Daoy (cell line): ENCODE measurements at regions not wholly inside any gene's neighbourhood (a gene's known extent, or its start where the extent isn't known, plus 50 kb on each side); places are given as distances from the start of the nearest gene placed in this dataset.

Experiments used
- DNase-seq: peaks from one replicate; pipeline ENCODE4 v3.0.0-alpha.2; 2015; ENCODE audit warnings: low read depth

DNA sequence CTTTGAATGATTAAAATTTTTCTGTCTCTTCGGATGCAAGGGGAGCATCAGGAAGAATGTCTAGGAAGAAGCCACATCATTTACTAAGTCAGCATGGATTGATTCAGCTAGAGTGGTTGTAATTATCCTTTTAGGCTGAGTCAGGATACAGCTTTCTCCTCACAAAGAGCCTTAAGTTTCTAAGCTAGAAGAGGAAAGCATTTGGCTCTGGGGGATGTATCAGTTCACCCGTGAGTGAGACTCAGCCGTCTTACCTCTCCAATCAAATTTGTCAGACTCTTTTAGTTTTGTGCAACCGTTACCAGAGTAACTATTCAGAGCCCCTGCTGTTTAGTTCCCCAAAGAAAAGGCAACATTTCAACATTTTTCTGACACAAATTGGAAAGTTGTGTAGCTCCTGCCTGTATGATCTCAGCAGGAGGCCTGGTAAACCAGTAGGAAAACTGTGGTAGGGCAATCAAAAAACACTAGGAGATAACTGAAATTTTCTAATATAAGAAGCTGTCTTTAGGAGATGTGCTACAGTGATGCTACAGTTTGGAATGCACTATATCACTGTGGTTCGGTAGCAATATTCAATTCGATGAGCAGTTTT, 432.4 kb upstream of the LUZP2 start:
- no peak for DNase-seq

DNA sequence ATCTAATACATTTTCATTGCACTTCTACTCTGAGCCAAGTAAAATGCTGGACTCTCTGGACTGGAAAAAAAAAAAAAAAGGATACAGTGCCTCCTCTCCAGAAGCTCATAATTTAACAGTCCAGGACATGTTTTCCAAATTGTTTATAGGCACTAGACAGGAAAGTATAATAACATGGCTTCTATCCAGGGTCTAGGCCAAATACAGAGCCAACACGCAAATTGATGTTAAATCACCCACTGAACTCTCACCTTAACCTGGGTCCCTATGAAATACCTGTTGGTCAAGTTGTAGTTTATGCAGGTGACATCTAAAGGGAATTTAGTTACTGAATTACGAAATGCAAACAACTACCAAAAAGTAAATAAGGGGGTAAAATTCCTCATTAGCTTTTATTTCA, 428.7 kb upstream of the LUZP2 start:
- DNase-seq = no peak

DNA sequence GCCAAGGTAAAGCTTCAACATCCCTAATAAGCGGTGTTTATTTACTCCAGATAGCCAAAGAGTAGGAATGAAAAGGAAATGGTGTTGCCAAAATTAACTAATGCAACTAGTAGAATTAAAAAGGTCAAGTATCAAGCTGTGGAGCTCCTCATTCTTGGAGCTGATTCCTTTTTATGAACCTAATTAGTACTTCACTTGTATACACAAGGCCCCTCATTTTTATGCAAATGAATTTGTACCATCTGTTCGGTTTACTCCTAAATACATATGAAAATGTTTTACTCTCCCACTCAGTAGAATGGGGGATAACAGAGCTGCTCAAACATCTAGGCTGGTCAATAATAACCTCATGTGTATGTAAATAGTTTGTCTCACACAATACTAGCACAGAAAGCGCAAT, 426.4 kb upstream of the LUZP2 start:
- no peak for DNase-seq

DNA sequence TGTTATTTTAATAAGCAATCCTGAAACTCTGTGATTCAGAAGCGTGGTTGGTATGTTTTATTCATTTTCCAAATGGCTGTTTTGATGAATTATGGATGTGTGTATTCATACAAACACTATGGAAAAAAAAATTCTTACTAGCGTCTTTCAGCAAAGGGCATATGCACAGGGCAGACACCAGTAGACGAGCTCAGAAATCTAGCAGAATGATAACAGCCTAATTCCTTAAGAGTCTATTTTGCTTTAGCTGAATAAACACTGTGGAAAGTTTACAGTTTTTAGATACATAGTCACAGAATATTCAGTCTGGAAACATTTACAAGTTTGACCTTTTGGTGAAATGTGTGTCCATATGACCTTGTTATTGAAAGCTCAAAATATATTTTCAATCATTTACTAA, 418.8 kb upstream of the LUZP2 start:
- DNase-seq = no peak

DNA sequence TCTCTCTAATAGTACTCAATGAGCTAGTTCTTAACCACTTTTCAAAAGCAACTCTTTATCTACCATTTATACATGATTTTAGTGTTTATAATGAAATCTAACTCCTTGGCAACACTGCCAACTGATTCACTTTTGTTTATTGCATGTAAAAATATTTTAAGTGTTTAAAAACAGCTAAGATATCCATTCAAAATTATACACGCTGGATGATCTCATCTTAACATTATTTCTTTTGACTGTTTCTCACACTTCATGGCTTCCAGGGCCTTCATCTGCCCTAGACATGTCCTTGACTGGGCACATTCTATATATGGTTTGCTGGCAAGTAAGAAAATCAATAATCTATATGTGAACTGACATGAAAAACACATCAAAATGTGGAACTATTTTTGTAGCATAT, 414.6 kb upstream of the LUZP2 start:
- DNase-seq = no peak

DNA sequence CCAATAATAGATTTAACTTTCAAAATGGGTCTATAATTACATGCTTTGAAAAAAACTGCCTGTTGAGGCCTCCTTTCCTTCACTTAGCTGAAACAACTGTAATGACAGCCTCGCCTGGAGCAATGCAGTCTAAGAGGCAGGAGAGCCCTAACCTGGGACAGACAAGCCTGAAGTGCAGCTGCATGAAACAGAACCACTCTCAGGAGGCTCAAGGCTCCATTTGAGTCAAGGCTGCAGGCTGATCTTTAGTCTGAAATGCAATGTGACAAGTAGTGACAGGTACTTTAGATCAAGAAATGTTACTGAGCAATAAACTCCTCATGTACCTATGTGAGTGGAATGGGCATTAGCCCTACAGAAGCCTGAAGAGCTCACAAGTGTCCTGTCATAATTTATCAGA, 414.0 kb upstream of the LUZP2 start:
- no peak for DNase-seq

DNA sequence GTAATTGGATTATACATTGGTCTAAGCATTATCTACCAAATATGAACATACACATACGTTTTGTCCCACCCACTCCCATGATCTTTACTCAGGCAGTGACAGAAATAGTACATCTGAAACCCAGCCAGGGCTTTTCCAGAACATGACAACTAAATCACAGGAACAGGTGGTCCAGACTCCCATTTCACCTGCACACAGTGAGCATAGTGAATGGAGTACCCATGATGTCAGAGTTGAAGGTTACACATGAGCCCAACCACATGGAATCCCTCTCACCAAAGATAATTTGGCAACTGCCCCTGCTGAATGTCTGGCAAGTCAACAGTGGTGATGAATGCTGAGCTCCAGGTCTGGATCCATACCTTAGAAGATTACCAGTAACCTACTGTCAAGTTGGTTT, 411.9 kb upstream of the LUZP2 start:
- no peak for DNase-seq

DNA sequence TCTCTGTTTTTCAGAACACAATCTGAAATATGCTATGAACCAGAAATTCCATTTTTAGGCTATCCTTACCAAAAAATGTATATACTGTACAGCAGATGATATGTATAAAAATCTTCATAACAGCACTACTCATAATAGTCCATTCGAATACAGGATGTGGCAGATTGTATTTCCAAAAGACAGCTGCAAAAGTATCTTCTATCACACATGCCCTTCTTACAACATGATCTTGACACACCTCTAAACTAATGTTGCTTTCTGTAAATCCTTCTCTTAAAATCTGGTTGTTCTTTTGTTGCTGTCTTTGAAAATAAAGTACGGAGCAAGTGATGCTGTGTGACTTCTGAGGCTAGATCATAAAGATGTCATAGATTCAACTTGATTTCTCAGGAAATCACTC, 409.9 kb upstream of the LUZP2 start:
- no peak for DNase-seq

DNA sequence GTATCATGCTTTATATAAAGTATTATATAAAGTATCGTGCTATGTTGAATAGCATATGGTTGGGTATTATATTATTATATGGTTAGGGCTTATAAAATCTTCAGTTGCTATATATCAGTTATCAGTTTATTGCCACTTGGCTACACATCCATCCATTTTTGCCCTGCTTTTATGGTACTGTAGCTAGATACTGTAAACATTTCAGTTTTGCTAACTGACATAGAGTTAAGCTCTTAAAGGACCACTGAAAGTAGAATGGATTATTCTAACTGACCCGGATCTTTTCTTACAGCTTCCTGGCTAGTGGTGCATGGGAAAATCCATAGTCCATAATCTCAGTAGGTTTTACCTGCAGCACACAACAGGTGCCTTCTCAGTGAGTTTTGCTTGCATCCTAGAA, 405.3 kb upstream of the LUZP2 start:
- no peak for DNase-seq

DNA sequence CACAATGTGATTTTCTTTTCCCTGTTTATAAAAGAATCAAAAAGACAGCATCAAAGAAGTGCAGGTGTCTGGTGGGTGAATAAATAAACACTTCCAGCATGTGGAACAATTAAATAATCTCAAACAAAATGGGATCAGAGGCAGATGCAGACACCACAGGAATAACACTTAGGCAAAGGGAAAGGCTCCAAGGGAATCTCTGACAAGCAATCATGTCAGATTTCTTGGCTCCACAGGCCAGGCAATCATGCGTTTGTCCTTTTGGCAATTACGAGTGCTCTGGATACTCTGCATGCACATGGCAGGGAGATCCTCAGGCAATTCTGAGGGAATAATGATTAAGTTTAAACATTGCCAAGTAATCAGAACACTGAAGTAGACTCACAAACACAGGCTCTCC, 403.5 kb upstream of the LUZP2 start:
- no peak for DNase-seq

DNA sequence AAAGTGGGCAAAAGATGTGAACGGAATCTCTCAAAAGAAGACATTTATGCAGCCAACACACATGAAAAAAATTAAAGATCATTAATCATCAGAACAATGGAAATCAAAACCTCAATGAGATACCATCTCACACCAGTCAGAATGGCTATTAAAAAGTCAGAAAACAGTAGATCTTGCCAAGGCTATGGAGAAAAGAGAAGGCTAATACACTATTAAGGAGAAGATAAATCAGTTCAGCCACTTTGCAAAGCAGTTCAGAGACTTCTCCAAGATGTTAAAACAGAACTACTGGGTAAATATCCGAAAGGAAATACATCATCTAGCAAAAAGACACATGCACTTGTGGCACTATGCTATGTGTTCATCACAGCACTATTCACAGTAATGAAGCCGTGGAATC, 388.2 kb upstream of the LUZP2 start:
- no peak for DNase-seq

DNA sequence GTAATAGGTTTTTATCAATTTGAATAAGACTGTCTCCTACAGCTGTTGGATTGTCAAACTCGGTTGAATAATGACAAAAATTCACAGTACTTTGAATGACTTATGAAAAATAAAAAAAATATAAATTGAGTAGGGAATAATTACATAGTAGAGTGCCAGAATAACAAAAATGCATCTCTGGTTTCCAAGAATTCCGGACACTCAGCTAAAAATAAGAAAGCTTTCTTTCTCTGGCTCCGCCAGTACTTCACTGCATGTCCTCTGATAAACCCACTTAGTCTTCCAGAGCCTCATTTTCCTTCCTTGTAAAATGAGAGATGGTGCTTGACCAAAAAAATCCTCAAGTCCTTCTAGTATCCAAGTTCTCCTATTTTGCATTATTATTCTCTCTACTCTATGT, 374.6 kb upstream of the LUZP2 start:
- no peak for DNase-seq

DNA sequence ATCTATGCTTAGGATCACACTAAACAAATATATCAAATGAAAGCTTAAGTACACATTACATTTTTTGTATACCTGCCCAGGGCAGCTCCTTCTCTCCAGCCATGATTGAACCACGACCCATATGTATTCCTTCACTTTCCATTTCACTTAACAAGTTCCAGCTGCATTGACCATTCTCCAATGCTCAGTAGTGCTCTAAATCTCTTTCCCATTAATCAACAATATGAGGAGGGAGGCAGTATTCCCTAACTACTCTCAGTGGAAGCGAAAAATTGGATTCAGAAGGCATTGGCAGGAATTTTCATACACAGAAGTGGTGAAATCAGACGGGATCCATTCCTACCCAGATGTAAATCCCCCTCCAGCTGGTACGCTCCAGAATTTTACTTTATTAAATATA, 372.0 kb upstream of the LUZP2 start:
- no peak for DNase-seq

DNA sequence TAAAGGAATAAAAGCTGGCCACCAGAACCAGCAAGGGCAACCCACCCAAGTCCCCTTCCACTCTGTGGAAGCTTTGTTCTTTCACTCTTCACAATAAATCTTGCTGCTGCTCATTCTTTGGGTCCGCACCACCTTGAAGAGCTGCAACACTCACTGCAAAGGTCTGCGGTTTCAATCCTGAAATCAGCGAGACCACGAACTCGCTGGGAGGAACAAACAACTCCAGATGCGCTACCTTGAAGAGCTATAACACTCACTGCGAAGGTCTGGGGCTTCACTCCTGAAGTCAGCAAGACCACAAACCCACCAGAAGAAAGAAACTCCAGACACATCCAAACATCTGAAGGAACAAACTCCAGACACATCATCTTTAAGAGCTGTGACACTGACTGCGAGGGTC, 365.2 kb upstream of the LUZP2 start:
- no peak for DNase-seq

DNA sequence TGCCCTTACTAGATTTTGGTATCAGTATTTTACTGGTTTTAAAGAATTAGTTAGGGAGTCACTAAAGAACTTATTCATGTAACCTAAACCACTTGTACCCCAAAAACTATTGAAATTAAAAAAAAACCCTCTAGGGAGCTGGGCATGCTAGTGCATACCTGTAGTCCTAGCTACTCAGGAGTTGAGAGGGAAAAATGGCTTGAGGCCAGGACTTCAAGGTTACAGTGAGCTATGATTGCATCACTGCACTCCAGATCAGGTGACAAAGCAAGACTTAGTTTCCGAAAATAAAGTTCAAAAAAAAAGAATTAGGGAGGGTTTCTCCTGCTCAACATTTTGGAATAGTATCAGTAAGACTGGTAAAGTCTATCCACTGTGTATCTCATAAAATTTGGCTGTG, 364.4 kb upstream of the LUZP2 start:
- no peak for DNase-seq

DNA sequence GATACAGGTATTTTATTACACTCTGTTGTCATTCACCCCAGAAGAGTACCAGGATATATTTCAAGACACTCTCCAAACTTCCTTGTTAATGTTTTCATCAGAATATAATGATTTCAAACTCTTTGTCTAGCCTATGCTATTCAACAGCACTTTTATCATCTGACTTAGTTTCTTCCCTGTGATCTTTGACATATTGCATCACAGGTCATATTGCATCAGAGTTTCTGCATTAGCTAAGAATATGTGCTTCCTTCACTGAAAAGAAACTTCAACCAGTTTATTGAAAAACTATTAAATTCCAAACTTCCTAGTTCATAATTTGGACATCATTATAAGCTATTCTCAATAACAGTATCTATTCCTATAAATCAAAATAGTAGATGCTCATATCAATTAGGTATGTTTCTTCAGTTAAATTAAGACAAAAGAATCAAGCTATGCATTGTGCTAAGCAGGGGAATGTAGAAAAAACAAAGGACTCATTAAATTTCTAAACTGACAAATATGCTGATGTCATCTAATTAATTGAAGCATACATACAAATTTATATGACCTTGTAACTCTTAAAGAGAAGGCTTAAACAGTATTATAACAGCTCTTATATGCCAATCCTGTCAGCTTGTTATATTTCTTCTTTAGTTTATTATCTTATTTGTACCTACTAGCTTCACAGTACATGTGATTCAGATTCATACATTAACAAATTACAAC, 361.8 kb upstream of the LUZP2 start:
- no peak for DNase-seq

DNA sequence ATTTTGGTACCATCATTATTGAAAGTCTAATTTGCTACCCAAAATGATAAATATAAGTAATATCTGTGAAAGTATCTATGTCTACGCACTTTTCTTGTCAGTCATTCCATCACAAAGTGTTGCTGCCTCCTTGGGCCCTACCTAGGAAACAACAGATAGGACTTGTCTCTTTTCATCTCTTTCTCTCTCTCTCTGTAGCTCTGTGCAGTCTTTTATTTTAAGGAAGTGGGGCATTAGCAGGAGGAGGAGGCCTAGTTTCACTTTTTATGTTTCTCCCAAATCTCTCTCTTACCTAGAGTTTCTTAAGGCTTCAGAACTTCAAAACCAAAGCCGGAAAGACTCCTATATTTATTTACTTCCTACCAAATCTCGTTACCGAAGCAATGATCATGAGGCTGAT, 354.8 kb upstream of the LUZP2 start:
- DNase-seq = no peak

DNA sequence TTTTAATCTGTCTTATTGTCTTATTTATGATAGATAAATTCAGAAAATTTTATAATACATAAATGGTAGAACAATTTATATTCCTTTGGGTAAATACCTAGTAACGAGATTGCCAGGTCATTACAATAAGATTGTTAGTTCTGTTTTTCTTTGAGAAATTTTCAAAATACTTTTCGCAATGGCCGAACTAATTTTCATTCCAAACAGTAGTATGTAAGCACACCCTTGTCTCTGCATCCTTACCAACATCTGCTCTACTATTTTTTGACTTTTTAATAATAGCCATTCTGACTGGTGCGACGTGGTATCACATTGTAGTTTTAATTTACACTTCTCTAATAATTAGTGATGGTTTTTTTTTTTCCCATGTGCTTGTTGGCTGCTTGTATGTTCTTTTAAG, 351.4 kb upstream of the LUZP2 start:
- no peak for DNase-seq

DNA sequence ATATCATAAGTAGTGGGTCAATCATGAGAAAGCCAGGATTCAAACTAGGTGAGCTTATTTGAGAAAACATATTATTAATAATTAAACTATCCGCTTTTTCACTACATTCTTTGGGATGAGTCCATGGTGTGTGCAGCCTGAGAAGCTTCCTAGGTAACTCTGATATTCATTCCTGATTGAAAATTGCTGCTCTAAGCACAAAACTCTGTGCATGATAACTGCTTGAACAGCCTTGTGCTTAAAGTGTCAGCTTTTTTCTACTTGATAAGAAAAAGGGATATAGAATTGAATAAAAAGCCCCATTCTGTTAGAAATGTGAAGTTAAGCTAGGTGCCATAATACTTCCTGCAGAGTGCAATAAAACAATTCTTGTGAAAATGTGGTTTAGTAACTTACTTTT, 343.5 kb upstream of the LUZP2 start:
- no peak for DNase-seq

DNA sequence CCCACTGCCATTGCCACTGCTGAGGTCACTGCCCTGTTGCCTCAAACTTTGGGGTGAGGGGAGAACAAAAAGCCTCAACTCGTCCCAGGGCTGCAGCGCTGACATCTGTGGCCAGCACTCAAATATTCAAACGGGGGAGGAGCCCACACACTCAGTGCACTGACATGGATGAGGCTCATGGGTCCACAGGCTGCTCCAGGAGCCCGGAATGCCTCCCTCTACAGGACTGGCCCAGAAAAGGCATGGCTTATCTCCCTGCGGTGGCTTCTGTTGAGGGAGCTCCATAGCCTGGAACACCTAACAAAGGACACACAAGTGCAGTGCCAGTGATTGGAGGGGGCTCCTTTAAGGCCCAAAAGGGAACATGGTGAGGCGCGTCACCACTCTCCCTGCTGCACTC, 341.1 kb upstream of the LUZP2 start:
- no peak for DNase-seq

DNA sequence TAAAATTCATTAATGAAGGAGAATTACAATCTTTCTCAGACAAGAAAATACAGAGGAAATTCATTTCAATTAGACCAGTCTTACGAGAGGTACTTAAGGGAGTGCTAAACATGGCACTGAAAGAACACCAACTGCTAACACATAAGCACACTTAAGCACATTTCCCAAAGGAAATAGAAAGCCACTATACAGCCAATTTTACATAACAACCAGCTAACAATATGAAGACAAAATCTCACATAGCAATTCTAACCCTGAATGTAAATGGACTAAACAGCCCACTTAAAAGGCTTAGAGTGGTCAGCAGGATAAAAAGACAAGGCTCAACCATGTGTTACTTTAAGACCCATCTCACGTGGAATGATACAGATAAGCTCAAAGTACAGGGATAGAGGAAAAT, 339.5 kb upstream of the LUZP2 start:
- no peak for DNase-seq

DNA sequence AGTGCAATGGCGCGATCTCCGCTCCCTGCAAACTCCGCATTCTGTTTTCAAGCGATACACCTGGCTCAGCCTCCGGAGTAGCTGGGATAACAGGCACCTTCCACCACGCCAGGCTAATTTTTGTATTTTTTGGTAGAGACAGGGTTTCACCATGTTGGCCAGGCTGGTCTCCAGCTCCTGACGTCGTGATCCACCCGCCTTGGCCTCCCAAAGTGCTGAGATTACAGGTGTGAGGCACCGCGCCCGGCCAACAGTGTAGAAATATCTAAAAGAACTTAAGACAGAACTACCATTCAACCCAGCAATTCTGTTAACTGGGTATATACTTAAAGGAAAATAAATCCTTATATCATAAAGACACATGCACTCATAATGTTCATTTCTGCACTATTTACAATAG, 335.3 kb upstream of the LUZP2 start:
- no peak for DNase-seq

DNA sequence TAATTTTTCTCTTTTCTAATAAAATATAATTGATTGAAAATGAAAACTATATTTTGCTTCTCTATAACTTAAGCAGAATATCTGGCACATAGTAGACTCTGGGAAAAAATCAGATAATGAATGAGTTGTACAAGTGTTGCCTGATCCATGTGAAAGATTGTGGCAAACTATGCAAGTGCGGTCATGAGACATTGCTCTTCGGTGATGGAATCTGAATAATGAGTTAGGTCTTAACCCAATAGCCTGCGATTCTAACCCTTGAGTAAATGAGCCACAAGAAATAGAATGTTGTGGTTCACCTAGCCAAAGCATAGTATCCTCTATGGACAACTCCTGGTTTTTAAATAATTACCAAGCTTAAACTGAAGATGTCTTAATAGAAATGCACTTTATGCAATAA, 333.7 kb upstream of the LUZP2 start:
- DNase-seq = no peak

DNA sequence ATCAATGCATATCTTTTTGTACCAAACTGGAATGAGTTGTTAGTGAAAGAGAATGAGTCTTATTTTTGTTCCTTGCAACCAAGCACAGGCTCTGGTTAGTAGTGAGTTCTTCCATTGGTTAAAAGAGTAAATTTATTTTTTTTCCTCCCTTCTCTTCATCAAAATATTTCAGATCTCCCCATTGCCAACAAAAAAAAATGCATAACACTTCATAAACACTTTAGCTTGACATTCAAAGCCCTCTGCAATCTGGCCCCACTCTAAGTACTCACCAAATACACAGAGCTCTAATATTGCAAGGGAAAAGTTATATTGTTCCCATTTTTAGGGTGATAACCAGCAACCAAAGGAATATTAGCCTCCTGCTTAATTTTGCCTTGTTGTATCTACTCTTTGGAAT, 333.0 kb upstream of the LUZP2 start:
- DNase-seq = no peak
